ENCODE measurements at regions not wholly inside any gene's neighbourhood (a gene's known extent, or its start where the extent isn't known, plus 50 kb on each side); places are given as distances from the start of the nearest gene placed in this dataset.
A peak's percentile ranks its signal among the peaks of the same experiment; 100 is the strongest.

DNA sequence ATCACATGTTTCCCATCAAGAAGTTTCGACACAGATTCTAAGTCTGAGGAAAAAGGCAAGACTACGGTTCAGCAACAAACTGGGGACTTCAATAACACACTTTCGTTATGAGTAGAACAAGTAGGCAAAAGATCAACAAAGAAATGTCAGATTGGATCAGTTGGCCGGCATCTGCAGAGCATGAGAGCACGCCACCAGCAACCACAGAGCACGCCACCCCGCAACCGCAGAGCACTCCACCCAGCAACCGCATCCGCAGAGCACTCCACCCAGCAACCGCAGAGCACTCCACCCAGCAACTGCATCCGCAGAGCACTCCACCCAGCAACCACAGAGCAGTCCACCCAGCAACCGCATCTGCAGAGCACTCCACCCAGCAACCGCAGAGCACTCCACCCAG is 89.7 kb upstream of the FAM20C start:
- no peak for DNase-seq

DNA sequence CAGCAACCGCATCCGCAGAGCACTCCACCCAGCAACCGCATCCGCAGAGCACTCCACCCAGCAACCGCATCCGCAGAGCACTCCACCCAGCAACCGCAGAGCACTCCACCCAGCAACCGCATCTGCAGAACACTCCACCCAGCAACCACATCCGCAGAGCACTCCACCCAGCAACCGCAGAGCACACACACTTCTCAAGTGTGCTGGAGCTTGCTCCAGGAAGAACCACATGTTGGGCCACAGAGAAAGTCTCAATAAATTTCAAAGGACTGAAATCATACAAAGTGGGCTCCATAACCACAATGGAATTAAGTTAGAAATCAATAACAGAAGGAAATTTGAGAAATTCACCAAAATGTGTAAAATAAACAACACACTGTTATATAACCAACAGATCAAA is 88.4 kb upstream of the FAM20C start:
- peak; percentile 10 for DNase-seq

DNA sequence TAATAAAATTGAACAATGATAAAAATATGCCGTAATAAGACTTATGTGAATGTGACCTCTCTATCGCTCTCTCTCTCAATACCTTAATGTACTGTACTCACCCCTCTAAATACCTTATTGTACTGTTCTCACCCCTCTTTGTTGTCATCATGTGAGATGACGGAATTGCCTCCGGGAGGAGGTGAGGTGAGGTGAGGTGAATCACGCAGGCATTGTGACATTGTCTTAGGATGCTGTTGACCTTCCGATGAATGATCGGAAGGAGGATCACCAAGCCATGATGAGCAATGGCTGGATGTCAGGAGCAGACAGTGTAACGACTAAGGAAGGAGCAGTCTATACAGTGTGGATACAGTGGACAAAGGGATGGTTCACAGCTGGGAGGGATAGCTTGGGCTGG is 87.4 kb upstream of the FAM20C start:
- no peak for DNase-seq

DNA sequence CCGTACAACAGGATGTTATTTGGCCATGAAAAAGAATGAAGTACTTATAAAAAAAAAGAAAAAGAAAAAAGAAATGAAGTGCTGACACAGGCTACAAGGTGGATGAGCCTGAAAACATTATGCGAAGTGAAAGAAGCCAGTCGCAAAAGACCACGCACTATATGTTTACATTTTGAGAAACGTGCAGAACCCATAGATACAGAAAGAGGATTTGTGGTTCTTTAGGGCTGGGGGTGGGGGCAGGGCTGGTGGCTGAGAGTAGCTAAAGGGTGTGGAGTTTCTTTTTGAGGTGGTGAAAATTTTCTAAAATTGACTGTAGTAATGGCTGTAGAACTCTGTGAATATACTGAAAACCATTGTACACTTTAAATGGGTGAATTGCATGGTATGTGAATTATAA is 86.0 kb upstream of the FAM20C start:
- no peak for DNase-seq

DNA sequence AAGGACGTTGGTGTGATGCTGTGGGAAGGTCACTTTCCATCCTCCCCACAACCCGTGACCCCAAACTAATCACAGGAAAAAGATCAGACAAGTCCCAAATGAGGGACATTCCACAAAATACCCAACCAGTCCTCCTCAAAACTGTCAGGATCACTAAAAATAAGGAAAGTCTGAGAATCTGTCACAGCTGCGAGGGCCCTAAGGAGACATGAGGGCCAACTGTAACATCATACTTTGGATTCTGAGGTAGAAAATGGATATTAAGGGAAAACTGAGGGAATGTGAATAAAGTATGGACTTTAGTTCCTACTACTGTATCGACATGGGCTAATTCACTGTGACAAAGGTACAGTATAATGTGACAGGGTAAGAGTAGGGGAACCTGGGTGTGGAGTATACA is 85.1 kb upstream of the FAM20C start:
- no peak for DNase-seq

DNA sequence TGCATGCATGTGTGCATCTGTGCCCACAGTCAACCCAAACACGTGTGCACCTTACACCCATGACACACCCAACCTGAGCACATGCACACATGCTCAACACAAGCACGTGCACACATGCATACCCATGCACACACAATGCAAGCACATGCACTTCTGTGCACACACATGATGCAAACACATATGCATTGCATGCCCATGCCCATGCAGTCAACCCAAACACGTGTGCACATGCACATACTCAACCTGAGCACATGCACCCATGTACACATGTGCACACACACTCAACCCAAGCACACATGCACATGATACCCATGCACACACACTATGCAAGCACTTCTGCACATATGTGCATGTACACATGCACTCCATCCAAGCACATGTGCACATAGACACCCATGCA is 84.5 kb upstream of the FAM20C start:
- DNase-seq: no peak

DNA sequence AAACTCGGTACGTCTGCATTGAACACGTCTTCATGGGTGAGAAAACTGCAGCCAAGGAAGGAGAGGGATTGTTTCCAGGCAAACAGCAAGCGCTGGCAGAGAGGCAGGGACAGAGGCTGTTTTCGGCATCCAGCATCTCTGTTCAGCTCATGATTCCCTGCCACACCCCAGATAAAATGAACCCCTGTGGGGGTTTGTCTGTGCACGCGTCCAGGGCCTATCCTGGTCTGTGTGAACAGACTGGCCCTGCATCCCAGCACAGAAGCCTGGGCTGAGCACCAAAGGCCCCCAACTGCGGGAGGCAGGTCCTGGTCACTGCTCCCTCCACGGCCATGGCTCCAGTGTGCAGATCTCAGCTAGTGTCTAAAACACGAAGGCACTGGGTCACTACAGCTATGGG is 83.3 kb upstream of the FAM20C start:
- DNase-seq: peak; percentile 25

DNA sequence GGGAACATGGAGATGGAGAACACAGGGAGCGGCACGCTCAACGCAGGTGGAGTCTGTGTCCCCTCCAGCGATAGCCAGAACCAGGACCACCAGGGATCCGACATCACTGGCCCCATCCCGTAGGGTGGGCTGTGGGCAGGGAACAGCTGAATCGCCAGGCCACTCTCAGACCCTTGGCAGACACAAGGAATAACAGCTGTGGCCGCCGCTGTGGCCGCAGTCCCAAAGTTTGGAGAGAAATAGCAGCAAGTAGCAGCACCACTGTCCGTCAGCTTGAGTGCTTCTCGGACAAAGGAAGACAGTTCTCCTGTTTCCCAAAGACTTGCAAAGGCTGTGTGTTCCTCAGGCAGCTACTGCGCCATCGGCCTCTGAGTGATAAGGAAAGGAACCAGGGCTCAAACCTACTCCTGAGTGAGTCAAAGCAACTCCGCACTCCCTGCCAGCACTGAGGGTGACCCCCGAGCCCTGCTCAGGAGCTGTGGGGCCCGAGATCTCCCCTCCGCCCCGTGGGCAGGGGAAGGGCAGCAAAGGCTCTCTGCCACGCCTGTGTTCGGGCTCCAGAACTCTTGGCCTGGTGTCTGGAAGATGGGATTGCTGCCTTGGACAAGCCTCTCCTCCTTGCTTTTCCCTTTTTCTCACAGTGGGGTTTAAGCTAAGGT is 82.3 kb upstream of the FAM20C start:
- peak; percentile 29 for DNase-seq

DNA sequence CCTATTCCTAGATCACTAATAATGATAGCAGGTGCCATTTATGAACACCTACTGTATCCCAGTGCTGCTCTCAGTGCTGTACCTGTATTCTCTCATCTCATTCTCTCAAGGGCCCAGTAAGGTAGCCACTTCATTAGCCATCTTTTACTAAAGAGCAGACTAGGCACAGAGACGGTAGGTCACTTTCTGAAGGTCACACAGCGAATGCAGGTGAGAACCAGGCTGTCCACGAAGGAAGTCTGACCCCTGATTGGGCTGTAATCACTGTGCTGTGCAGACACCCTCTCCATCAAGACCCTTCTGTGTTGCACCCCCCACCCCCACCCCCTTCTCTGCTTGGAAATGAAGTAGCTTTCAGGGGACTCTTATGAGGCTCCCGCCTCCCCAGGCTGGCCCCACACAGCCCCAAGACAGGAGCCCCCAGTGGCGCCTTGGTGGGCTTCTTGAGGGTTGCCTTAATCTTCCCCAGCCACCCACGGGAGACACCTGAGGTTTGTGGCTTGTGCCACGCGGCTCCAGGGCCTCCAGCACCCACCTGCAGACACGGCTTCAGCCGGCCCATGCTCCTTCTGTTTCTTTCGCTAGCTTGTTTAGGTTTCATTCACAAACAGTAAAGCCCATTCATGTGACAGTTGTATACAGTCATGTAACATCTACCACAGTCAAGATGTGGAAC is 81.7 kb upstream of the FAM20C start:
- peak; percentile 7 for DNase-seq

DNA sequence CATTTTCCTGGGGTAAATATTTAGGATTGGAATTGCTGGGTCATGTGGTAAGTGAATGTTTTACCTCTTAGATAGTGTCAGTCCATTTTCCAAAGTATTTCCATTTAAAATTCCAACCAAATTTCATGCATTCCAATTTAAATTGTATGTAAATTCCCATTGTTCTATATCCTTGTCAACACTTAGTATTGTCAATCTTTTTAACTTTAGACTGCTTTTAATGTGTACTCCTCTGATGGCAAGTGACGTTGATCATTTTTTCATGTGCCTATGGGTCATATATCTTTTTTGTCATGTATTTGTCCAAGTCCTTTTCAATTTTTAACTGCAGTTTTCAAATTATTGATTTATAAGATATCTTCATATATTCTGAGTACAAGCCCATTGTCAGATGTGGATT is 80.8 kb upstream of the FAM20C start:
- no peak for DNase-seq

DNA sequence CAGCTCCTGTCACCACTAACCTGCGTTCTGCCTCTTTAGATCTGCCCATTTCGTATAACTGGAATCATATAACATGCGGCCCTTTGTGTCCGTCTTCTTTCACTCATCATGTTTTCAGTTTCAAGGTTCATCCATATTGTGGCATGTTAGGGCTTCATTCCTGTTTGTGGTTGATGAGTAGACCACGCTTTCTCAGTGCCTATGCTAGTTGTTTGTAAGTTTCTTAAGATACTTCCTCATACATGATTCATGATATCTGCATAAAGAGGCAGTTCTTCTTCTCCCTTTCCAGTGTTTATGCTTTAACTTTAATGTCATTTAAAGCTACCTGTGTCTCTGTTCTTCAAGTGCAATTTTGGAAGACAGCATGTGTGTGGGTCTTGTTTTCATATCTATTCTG is 79.5 kb upstream of the FAM20C start:
- DNase-seq: no peak

DNA sequence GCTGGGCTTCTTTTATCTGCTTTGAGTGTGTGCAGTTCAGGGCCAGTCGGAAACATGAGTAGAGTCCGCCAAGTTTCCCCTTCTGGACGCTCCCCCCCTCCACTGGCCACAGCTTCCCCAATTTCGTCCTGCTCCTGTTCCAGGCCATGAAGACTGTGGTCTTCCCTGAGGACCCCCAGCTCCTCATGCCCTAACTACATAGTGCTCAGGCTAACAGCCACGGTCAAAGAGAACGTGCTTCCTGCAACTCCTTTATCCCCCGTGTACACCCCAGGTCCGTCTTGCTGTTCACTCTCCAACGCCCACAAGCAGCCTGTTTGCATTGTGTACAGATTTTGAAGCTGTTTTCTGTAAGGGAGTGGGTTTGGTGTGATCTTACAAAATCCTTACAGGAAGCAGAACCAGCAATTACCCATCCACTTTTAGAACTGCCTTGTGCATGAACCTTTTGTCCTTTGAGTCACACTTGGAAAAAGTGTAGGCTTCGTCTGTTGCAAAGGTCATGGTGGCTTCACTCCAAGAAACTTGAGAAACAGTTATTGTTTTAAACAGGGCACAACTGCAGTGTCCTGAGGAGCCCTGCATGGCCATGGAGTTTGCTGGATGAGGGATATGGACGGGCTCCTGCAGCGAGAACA is 77.0 kb upstream of the FAM20C start:
- peak; percentile 58 for DNase-seq

DNA sequence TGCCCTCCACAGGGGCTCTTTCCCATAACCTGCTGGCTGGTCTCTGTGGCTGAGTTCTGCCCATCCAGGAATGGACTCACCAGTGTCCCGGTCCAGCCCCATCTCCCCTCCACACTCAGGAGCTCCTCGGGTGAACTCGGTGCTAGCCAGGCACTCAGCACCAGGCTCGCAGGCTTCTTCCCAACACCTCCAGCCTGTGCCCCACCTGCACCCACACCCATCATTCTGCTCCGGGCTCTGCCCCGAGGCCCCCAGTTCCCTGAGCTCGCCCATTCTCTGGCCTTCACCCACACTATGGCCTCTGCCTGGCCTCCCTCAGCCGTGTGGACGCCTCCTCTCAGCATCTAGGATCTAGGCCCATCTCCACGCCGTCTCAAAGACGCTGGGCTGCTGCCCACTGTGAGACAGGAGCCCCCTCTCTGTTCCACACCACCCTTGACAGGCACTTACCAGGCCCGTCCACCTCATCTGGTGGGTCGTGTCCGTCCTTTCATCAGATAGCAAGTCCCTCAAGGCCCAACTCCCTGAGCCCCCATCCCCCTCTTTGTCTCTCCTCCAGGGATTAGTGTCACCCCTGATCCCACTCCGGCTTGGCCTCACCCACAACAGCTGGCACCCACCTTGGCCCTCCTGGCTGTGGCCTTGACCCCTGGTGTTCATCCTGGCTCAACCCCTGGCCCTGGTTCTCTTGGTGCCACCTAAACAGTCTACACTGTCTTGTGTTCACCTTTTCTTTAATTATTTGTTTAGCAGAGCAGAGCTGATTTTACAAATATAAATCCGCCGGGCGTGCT is 76.0 kb upstream of the FAM20C start:
- peak; percentile 18 for DNase-seq

DNA sequence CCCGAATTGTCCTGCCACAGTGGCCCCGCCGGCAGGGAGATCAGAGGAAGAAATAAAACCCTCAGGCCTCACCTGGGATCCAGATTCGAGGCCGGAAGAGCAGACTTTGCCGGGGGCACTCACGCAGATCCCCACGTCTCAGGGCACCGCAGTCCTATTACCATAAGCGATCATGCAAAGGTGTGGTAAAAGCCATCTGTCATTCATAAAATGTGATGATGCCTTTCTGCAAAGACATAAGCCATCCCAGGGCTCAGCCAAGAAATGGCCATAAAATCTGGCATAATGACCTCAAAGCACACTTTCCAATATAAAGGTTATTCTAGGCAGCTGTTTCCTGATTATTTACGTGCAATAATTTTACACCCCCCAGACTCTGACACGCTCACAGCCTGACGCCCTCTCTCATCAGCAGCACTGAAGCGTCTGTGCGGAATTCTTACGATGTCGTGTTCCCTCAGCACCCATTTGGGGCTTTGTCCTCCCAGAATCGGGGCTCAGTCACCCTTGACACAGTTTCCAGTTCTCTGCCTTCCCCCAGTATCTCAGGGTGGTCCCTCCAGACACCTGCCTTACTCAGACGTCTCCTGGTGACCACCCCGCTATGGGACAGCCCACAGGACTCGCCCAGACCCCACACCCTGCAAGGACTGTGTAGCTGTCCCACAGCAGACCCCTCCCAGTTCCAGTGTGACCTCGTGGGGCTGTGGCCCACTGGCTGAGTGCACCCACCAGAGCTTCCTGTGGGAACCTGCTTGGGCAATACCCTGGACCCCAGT is 74.3 kb upstream of the FAM20C start:
- peak; percentile 14 for DNase-seq

DNA sequence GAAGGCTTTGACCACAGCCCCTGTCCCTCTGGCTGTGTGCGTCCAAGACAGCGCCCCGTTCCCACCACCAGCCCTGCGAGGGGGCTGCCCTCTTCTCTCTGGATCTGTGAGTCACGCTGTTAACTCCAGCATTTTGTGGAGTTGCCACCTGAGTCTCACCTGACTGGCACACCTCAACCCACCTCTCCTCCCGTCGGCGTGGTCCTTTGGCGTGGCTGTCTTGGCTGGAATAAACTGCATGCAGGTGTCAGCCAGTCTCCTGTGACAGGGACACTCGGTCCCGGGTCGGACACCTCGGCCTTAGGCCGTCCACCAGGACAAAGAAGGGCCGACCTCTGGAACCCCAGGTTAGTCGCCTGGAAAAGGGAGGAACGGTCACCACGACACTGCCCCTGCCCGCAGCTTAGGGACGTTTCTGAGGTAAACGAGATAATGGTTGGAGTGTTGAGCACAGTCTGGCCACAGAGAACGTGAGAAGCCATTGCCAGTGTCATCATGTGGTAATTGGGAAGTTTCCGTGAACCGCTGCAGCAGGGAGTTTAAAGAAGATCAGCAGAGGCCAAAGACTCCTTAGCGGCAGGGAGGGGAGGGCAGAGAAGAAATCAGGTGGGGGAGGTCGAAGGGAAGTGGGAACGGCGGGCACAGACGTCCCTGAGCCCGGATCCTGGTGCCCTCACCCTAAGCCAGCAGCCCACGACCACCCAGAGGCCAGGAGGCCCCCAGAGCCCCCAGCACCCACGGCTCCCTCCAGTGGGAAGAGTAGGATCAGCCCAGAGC is 73.6 kb upstream of the FAM20C start:
- DNase-seq: peak; percentile 46

DNA sequence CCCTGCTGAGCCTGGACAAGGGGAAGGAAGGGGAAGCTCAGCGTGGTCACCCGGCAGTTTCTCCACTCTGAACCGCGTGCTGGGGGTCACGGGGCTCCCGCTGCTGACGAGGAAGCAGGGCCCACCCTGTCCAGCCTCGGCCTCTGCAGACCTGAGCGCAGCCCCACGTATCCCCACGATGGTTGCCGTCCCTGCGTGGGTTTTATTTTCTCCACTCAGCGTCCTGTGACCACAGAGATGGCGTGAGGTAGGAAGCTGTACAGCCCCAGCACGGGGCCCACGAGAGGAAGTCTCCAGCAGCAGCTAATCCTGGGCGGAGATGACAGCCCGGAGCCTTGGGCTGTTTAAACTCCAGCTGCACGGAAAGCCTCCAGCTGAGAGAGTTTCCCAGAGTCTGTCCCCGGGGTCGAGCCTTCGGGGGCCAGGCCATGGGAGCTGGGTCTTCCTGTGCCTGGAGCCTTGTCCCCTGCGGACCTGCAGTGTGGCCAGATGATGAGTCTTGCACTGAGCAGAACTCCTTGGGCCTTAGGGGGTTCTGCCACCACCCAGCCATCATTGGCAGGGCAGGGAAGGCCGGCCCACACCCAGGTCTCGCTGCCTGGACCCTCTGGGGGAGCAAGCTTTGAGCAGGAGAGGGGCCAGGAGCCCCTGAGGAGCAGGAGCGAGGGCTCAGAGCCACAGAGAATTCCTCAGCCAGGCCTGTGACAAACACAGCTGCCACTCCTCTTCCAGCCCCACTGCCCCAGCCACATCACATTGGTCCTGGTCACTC is 72.8 kb upstream of the FAM20C start:
- peak; percentile 77 for DNase-seq

DNA sequence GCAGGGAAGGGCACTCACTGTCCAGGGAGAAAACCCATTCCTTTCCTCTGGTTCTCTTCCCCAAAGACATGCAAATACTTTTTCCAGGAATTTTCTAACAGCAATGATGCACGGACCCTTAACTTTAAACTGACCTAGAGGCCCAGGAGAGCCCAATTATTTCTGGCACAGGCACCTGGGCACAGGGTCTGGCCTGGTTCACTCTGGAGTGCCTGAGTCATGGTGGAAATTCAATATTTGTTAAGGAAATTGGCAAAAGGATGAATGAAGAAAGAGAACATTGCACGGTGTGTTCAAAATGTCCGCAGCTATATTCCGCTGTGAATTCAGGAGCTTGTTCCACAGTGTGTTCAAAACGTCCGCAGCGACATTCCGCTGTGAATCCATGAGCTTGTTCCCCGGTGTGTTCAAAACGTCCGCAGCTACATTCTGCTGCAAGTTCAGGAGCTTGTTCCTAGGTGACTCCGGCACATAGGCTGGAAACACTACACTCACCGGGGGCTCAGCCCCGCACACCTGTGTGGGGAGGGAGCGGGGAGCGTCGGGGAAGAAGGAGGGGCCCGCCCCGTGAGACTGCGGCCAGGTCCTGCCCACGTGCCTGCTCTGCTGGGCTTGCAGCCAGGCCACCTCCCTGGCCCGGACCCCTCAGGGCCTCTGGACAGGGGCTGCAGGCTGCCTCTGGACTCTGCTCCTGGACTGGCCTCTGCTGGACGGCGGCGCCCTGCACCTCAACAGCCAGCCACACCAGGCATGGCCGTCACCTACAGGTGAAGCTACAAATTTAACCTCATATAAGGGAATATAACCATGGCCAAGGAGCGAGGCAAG is 72.0 kb upstream of the FAM20C start:
- DNase-seq: peak; percentile 59

DNA sequence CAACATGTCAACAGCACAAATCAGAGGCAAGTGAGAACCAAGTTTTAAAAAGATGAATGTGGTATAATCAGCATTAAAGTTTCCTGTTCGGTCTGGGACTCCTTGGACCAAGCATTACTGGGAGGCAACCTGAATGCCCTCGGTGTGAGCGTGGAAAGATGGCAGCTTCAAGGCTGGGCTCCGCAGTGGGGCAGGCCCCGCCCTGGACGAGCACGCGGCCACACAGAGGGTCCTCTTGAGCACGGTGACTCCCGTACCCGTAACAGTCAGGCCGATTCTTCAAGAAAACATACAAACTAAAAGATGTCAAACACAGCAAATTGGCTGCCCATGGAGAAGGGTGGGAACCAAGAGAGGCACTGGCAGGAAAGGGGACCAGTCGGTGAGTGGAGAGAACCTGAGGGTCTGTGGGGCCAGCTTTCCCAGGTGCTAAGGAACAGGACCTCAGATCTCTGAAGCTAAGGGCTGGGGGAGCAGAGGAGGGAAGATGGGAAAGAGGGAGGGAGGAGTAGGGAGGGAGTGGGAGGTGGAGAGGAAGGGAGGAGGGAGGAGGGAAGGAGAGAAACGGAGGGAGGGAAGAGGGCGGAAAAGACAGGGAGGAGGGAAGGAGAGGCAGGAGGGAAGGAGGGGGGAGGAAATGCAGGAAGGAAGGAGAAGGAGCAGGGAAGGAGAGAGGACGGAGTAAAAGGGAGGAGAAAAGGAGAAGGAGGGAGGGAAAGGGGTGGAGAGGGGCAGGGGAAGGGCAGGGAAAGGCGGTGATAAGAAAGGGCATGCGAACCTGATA is 71.2 kb upstream of the FAM20C start:
- peak; percentile 22 for DNase-seq

DNA sequence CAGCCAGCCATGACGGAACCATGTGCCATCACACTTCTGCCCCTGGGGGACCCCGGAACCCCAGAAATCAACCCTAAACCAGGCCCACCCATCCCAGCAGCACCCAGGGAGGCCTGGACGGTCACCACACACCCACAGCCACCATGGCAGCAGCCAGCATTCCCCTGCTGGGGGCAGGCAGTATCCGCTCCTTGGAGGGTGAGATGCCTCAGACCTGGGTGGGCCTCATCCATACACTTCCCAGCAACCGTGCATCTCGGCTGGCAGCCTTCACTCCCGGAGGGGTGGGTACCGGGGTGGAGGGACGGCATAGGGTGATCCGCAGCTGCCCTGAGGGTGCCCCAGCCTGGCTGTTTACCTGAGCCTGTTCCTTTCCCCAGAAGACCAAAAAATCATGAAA is 69.1 kb upstream of the FAM20C start:
- DNase-seq: no peak
